HG03354 (cell line): ENCODE measurements at regions not wholly inside any gene's neighbourhood (a gene's known extent, or its start where the extent isn't known, plus 50 kb on each side); places are given as distances from the start of the nearest gene placed in this dataset.
"Not testable (repeated sequence)": the region's sequence is repeated elsewhere in the genome, so short reads cannot be mapped to it uniquely, and the experiment has no call there.

Source experiments
- ATAC-seq: cut with Tn5 transposase; IDR thresholded peaks from one replicate; pipeline ENCODE4 v1.9.1; 2021; ENCODE audit warnings: mild to moderate bottlenecking; ENCODE audit not compliant: unreplicated experiment, poor library complexity, severe bottlenecking

GRCh38 chr13:109951491-109951890, 165.1 kb upstream of the IRS2 start:
- no peak for ATAC-seq

GRCh38 chr13:109949397-109949796, 163.0 kb upstream of the IRS2 start:
- no peak for ATAC-seq

- ATAC-seq, result no peak
Observed at GRCh38 chr13:109947006-109947405, 160.6 kb upstream of the IRS2 start.

GRCh38 chr13:109945206-109945960, 159.0 kb upstream of the IRS2 start:
- no peak for ATAC-seq

DNA sequence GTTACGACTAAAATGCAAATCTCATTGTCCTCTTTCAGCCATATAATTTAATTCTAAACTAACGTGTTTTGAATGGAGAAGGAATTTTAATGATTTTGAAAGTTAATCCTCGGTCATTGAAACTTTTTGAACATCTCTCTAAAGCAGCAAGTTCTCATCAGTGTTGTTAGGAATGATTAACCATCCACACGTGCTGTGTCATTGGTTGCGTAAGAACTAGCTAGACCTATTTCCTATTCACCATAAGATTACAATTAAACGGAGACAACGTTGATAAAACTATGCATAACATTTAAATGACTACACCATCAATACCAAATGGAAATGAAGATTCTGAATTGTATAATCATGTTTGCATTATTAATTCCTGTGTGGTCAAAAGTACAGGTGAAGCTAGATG, 155.6 kb upstream of the IRS2 start:
- ATAC-seq, result no peak

GRCh38 chr13:109941221-109941620, 154.8 kb upstream of the IRS2 start:
- no peak for ATAC-seq

- ATAC-seq, result no peak
Observed at GRCh38 chr13:109940637-109941036, 154.3 kb upstream of the IRS2 start.

DNA sequence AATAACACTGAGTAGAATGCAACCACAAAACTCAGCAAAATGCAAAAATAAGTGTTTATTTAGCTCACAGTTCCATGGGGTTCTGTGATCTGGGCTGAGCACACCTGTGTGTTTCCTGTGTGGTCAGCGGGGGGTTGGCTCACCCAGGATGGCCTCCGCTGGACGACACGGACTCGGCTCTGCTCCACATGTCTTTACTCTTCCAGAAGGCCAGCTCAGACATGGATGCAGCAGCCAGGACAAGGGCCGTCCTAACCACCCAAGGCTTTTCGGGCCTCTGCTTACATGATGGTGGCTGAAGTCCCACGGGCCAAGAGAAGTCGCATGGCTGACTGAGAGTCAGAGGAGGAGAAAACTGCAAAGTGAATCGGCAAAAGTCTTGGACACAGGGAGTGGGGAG, 153.5 kb upstream of the IRS2 start:
- ATAC-seq, result no peak

GRCh38 chr13:109939180-109939579, 152.8 kb upstream of the IRS2 start:
- ATAC-seq, result no peak

DNA sequence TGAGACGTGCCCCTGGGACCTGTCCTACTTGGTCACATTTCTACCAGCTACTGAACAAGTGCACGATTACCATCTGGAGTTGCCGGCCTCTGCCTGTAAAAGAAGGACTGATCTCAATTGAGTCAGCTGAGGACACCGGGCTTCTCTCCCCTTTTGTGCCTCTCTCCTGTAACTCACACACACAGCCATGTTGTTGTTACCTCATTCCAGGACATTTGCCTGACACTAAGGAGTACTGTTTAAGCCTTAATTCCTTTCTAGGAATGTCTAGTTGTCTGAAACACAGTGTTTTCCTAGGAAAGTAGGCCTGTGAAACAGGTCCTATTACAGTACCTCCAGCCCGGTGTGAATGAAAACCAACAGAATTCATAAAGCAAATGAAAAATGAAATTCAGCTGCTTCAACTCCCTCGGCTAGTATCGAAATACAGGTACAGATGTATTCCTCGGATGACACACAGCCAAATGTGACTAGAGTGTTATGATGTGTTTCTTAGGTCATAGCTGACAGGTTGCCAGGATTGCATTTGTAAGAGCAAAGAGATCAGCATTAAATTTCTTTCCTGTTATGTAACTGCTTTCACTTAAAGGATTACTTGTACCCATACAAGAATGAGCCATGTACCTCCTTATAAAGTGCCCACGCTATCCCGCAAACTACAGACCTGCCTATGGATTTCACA, 152.0 kb upstream of the IRS2 start:
- ATAC-seq, result no peak

DNA sequence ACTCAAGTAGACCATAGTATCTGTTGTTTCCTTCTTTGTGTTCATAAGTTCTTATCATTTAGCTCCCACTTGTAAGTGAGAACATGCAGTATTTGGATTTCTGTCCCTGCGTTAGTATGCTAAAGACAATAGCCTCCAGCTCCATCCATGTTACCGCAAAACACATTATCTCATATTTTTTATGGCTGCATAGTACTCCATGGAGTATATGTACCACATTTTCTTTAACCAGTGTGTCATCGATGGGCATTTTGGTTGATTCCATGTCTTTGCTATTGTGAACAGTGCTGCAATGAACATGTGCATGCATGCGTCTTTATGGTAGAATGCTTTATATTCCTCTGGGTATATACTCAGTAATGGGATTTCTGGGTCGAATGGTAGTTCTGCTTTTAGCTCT, 148.1 kb upstream of the IRS2 start:
- ATAC-seq, result not testable (repeated sequence)

GRCh38 chr13:109933476-109933875, 147.1 kb upstream of the IRS2 start:
- no peak for ATAC-seq

GRCh38 chr13:109924376-109924775, 138.0 kb upstream of the IRS2 start:
- no peak for ATAC-seq

DNA sequence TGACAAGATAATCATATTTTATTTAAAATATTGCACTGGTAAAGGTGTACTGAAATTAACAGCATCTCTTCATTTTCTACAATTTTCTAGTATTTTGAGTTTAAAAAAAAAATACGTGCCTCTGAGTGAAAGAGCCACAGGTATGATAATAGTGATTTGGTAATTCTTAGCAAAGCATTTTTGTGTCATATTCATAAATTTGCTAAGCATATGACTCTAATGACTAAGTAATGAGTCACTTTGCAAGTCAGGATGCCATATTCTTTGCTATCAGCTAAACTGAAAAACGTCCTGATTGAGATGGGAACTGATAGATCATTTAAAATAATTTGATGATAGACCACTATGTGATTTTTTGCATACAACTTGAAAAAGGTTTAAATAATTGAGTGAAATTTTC, 136.1 kb upstream of the IRS2 start:
- ATAC-seq, result no peak

DNA sequence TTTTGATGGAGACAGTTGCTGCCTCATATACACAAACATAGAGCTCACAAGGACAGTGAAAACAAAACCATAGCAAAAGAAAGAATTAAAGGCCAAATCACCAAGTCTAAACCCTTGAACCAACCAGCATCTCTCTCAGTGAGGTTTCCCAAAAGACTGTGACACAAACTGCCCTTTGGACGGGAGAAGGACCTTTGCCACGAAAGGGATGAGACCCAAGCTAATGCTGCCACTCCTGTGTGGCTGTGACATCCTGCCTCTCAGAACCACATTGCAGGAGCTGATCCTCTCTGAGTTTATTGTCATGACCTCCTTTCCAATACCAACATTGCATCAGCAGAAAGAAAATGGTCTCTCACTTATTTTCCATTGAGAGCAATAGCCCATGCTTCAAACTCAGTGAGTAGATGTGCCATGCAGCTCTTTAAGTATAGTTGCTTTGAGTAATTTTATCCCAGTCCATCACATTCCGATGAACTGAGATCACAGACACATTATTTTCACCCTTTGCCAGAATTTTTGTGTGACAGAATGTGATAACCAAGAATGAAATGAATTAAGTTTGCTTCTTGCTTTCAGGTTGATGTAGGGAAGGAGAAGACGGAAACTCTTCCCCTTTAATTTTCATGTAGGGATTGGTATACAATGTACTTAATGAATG, 133.5 kb upstream of the IRS2 start:
- ATAC-seq, result no peak

DNA sequence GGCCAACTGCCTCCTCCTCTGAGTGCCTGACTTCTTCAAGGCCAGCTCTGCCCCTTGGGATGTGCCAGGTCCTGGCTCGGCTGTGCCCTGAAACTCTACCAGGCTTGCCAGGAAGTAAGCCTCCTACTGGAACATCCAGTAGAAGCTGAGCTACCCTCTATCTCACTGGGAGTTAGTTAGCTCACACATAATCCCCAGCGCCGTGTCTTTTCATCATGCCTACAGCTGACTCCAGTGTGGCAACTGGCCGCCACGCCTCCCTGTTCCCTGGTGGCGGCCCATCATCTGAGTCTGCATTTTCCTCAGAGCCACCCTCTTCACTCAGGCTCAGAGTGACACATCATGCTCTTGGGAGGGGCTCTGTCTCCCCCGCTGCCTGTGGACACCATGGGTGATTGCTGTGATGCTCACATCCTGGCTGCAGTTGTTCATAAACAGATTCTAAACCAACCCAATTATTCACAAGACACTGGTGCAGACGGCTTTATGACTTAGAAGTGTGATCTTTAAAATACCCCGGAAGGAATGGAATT, 131.9 kb upstream of the IRS2 start:
- no peak for ATAC-seq

DNA sequence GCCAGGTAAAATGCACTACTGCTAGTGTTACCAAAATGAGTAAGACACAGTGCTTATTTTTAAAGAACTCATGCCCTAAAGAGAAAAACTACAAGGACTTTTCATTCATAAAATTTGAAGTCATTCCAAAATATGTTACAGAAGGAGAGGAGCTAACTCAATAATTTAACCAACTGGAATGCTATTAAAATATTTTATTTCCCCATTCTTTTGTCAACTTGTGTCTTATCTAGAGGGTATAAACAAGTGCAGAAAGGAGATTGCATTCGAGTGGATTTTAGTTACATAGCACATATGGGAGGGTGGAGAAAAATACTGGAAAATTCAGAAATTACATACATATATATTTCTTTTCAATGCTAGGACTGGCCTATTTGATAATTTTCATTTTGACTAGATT, 131.0 kb upstream of the IRS2 start:
- no peak for ATAC-seq

- ATAC-seq, result no peak
Observed at GRCh38 chr13:109913936-109914510, 127.6 kb upstream of the IRS2 start.

DNA sequence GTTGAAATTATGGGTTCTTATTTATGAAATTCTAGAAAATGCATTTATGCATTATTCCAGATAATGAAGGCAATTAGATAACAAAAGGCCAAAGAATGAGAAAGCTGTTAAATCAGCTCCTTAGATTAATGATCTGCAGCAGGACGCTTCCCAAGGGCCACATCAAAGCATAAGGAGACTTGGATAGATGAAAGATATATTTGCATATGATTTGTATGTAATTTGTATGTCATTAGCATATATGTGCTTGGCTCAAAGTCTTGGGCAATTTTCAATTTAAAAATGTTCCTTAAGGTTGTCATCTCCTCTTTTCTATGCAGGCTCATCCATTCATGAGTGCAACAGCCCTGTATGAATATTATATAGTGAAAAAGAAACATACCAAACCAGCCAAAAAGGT, 126.8 kb upstream of the IRS2 start:
- no peak for ATAC-seq

GRCh38 chr13:109910194-109910593, 123.8 kb upstream of the IRS2 start:
- ATAC-seq, result no peak
